Caco-2 (cell line): ENCODE measurements at regions not wholly inside any gene's neighbourhood (a gene's known extent, or its start where the extent isn't known, plus 50 kb on each side); places are given as distances from the start of the nearest gene placed in this dataset.

Source experiments
- BruUV-seq: library from RNA; stranded (reverse); fragments of 400-500 nt; replicated peaks from 2 replicates; lab custom pipeline; 2021; lab: Mats Ljungman, UMichigan
- CTCF ChIA-PET: fragments of 300-600 bp; sonication (Branson Sonifier 250); formaldehyde crosslinking; loops from one replicate; lab custom pipeline; 2022; ENCODE audit warnings: antibody characterized with exemption; lab: Charles Lee
- POLR2A ChIA-PET: fragments of 300-600 bp; sonication (Branson Sonifier 250); formaldehyde crosslinking; loops from one replicate; lab custom pipeline; 2022; ENCODE audit warnings: antibody characterized with exemption; lab: Charles Lee
- DNase-seq, 2 experiments: peaks; one replicate each; pipeline versions ENCODE4 v3.0.0 to v3.0.0-alpha.2; 2020 to 2022
- H3K27me3 ChIP-seq: replicated peaks from 2 replicates; pipeline ENCODE4 v1.6.0; 2011; ENCODE audit warnings: low read length; ENCODE audit not compliant: control insufficient read depth, insufficient read depth
- H3K36me3 ChIP-seq: 2 replicates; pipeline ENCODE4 v1.5.1; 2011; ENCODE audit warnings: low read length; ENCODE audit not compliant: control insufficient read depth, insufficient read depth
- H3K4me1 ChIP-seq: fragments of 250-450 bp; sonication (Bioruptor Pico); 2 replicates; pipeline ENCODE4 v1.5.1; 2020; ENCODE audit warnings: mild to moderate bottlenecking
- H3K4me3 ChIP-seq: 2 replicates; pipeline ENCODE4 v1.5.1; 2011; ENCODE audit warnings: low read depth, mild to moderate bottlenecking, control low read depth, low read length
- H3K9me3 ChIP-seq: fragments of 250-450 bp; sonication (Bioruptor Pico); 2 replicates; pipeline ENCODE4 v1.5.1; 2020; ENCODE audit warnings: mild to moderate bottlenecking, moderate library complexity
- H3K27ac Mint-ChIP-seq: one replicate; pipeline ENCODE4 v1.8.0; 2022; ENCODE audit warnings: mixed read lengths; ENCODE audit not compliant: unreplicated experiment
- H3K27me3 Mint-ChIP-seq: one replicate; pipeline ENCODE4 v1.8.0; 2022; ENCODE audit warnings: mixed read lengths; ENCODE audit not compliant: insufficient read depth, unreplicated experiment
- H3K36me3 Mint-ChIP-seq: one replicate; pipeline ENCODE4 v1.8.0; 2022; ENCODE audit warnings: mild to moderate bottlenecking, mixed read lengths; ENCODE audit not compliant: insufficient read depth, unreplicated experiment
- H3K4me1 Mint-ChIP-seq: one replicate; pipeline ENCODE4 v1.8.0; 2022; ENCODE audit warnings: low read depth, mixed read lengths; ENCODE audit not compliant: unreplicated experiment
- H3K4me3 Mint-ChIP-seq: one replicate; pipeline ENCODE4 v1.8.0; 2022; ENCODE audit warnings: mild to moderate bottlenecking, moderate library complexity, mixed read lengths; ENCODE audit not compliant: unreplicated experiment
- H3K9me3 Mint-ChIP-seq: one replicate; pipeline ENCODE4 v1.8.0; 2022; ENCODE audit warnings: mixed read lengths; ENCODE audit not compliant: unreplicated experiment
- intact Hi-C: fragments of 100-400 bp; cut with micrococcal nuclease; formaldehyde crosslinking; loops from one replicate; pipeline ENCODE4 v1.10.0; 2022; ENCODE audit not compliant: unreplicated experiment
- TF ChIP-seq, protein P1 (sequence below), 2 experiments: fragments of 200-600 bp in 1 of 2; IDR thresholded peaks; 1 replicate in 1 of 2; 2 replicates in 1 of 2; pipeline versions ENCODE4 v1.5.1 to v1.8.0; 2011 to 2022; ENCODE audit warnings: antibody characterized with exemption in 1 of 2, control low read depth in 1 of 2, inconsistent platforms in 1 of 2, low read depth in 1 of 2, low read length in 1 of 2, mild to moderate bottlenecking in 1 of 2, moderate library complexity in 1 of 2; ENCODE audit not compliant: insufficient read depth in 1 of 2, severe bottlenecking in 1 of 2, unreplicated experiment in 1 of 2

- intact Hi-C loops: no loop called here
- no peak overlapping the region for H3K4me3 ChIP-seq
Observed at GRCh38 chr9:82487935-82488312, 499.4 kb downstream of the SPATA31D1 start.

GRCh38 chr9:82488313-82489200 is 500.0 kb downstream of the SPATA31D1 start:
- no peaks in the 10 kb centered on the region for H3K36me3 Mint-ChIP-seq
- ChIA-PET CTCF (no interaction called here), POLR2A (no interaction called here)
- H3K4me1 Mint-ChIP-seq: no peaks in the 10 kb centered on the region
- no peak for DNase-seq
- H3K4me3 Mint-ChIP-seq: no peak overlapping the region
- H3K27ac Mint-ChIP-seq: no peak overlapping the region
- TF ChIP-seq, protein P1, sequence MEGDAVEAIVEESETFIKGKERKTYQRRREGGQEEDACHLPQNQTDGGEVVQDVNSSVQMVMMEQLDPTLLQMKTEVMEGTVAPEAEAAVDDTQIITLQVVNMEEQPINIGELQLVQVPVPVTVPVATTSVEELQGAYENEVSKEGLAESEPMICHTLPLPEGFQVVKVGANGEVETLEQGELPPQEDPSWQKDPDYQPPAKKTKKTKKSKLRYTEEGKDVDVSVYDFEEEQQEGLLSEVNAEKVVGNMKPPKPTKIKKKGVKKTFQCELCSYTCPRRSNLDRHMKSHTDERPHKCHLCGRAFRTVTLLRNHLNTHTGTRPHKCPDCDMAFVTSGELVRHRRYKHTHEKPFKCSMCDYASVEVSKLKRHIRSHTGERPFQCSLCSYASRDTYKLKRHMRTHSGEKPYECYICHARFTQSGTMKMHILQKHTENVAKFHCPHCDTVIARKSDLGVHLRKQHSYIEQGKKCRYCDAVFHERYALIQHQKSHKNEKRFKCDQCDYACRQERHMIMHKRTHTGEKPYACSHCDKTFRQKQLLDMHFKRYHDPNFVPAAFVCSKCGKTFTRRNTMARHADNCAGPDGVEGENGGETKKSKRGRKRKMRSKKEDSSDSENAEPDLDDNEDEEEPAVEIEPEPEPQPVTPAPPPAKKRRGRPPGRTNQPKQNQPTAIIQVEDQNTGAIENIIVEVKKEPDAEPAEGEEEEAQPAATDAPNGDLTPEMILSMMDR (IDR thresholded peaks at IDR 0.05; ENCODE audit: insufficient read depth in 1 of 2, low read depth in 1 of 2, low read length in 1 of 2, severe bottlenecking in 1 of 2, unreplicated experiment in 1 of 2): no peak
- Histone ChIP-seq H3K27me3 (no peaks in the 10 kb centered on the region), H3K4me1 (no peaks in the 10 kb centered on the region), H3K9me3 (no peaks in the 10 kb centered on the region), H3K36me3 (no peaks in the 10 kb centered on the region), H3K4me3 (no peak overlapping the region)
- intact Hi-C loops: no loop called here
- no peaks in the 10 kb centered on the region for H3K27me3 Mint-ChIP-seq
- H3K9me3 Mint-ChIP-seq: no peaks in the 10 kb centered on the region
- no TSS peak for BruUV-seq

More at GRCh38 chr9:82487935-82488312, 499.4 kb downstream of the SPATA31D1 start:
- no peaks in the 10 kb centered on the region for H3K27me3 Mint-ChIP-seq
- no peaks in the 10 kb centered on the region for H3K27me3 ChIP-seq
- no peaks in the 10 kb centered on the region for H3K9me3 Mint-ChIP-seq
- CTCF ChIA-PET: no interaction called here
- no peaks in the 10 kb centered on the region for H3K4me1 ChIP-seq
- DNase-seq: no peak
- no peak overlapping the region for H3K4me3 Mint-ChIP-seq
- H3K36me3 ChIP-seq: no peaks in the 10 kb centered on the region
- H3K9me3 ChIP-seq: no peaks in the 10 kb centered on the region
- BruUV-seq: no TSS peak
- POLR2A ChIA-PET: no interaction called here
- TF ChIP-seq, protein P1 (IDR thresholded peaks at IDR 0.05; ENCODE audit: insufficient read depth in 1 of 2, low read depth in 1 of 2, low read length in 1 of 2, severe bottlenecking in 1 of 2, unreplicated experiment in 1 of 2): no peak
- H3K4me1 Mint-ChIP-seq: no peaks in the 10 kb centered on the region
- H3K36me3 Mint-ChIP-seq: no peaks in the 10 kb centered on the region
- H3K27ac Mint-ChIP-seq: no peak overlapping the region

DNA sequence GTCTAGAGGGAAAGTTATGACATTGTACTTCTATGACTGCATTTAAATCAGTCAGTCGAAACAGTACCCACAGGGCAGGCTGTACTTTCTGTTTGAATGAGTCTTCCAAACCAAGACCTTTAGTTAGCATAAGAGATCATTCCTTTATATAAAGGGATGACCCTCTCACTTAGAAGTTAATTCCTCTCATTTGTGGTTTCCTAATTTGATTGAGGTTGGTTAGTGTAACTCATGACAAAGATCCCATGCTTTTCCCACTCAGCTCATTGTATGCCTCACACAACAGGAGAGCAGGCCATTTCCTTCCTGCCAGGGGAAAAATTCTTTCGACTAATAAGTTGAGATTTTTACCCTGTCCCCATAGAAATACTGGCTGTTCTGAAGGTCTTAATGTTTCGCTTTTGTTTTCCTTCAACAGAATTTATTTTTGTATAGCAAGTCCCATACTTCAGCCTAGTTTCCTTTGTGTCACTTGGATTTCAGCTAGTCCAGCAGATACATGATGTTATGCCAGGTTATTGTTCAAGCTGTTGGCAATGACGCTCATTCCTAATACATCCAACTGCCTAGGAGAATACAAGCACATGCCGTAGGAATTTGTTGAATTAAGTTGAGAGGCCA is 500.7 kb downstream of the SPATA31D1 start:
- Histone ChIP-seq H3K4me1 (no peaks in the 10 kb centered on the region), H3K36me3 (no peaks in the 10 kb centered on the region), H3K27me3 (no peaks in the 10 kb centered on the region), H3K4me3 (no peak overlapping the region), H3K9me3 (no peaks in the 10 kb centered on the region)
- H3K9me3 Mint-ChIP-seq: no peaks in the 10 kb centered on the region
- no peak for DNase-seq
- ChIA-PET POLR2A (no interaction called here), CTCF (no interaction called here)
- intact Hi-C loops: no loop called here
- no peaks in the 10 kb centered on the region for H3K36me3 Mint-ChIP-seq
- no TSS peak for BruUV-seq
- no peaks in the 10 kb centered on the region for H3K4me1 Mint-ChIP-seq
- no peak overlapping the region for H3K27ac Mint-ChIP-seq
- no peaks in the 10 kb centered on the region for H3K27me3 Mint-ChIP-seq
- TF ChIP-seq, protein P1 (IDR thresholded peaks at IDR 0.05; ENCODE audit: insufficient read depth in 1 of 2, low read depth in 1 of 2, low read length in 1 of 2, severe bottlenecking in 1 of 2, unreplicated experiment in 1 of 2): no peak
- H3K4me3 Mint-ChIP-seq: no peak overlapping the region
